Aorta (tissue), 5 donors: ENCODE measurements at regions not wholly inside any gene's neighbourhood (a gene's known extent, or its start where the extent isn't known, plus 50 kb on each side); places are given as distances from the start of the nearest gene placed in this dataset.
"Not testable (repeated sequence)": the region's sequence is repeated elsewhere in the genome, so short reads cannot be mapped to it uniquely, and the experiment has no call there.

ENCODE experiments used
- ATAC-seq: fragments of 200-7000 bp; cut with Tn5 transposase; one replicate; pipeline ENCODE4 v1.9.1; 2022; ENCODE audit warnings: moderate library complexity; ENCODE audit not compliant: low FRiP score
- DNase-seq, 2 donors: peaks; one replicate each; pipeline ENCODE4 v3.0.0-alpha.2; 2020
- H3K27ac ChIP-seq, 2 donors: one replicate each; pipeline ENCODE4 v1.5.1; 2013; ENCODE audit warnings: low read length in 2 of 2, mild to moderate bottlenecking in 2 of 2, moderate library complexity in 2 of 2, control low read depth in 1 of 2, inconsistent platforms in 1 of 2, low read depth in 1 of 2
- H3K27me3 ChIP-seq, 2 donors: one replicate each; pipeline ENCODE4 v1.6.1; 2013; ENCODE audit warnings: control low read depth in 1 of 2, low read length in 1 of 2, mild to moderate bottlenecking in 1 of 2, moderate library complexity in 1 of 2; ENCODE audit not compliant: insufficient read depth in 2 of 2, control insufficient read depth in 1 of 2
- H3K36me3 ChIP-seq, 2 donors: one replicate each; pipeline ENCODE4 v1.6.1; 2013; ENCODE audit warnings: control low read depth in 1 of 2, low read length in 1 of 2, mild to moderate bottlenecking in 1 of 2; ENCODE audit not compliant: insufficient read depth in 2 of 2, control insufficient read depth in 1 of 2
- H3K4me1 ChIP-seq, 2 donors: one replicate each; pipeline ENCODE4 v1.6.1; 2013; ENCODE audit warnings: low read length in 2 of 2, control low read depth in 1 of 2, mild to moderate bottlenecking in 1 of 2, moderate library complexity in 1 of 2; ENCODE audit not compliant: insufficient read depth in 2 of 2, control insufficient read depth in 1 of 2
- H3K4me3 ChIP-seq, 2 donors: one replicate each; pipeline ENCODE4 v1.5.1; 2013; ENCODE audit warnings: low read length in 2 of 2, control low read depth in 1 of 2, mild to moderate bottlenecking in 1 of 2
- H3K9me3 ChIP-seq: one replicate; pipeline ENCODE4 v1.6.1; 2013; ENCODE audit warnings: mild to moderate bottlenecking, low read length; ENCODE audit not compliant: control insufficient read depth
- WGBS, 2 donors: extraction: QIAGEN DNeasy Blood & Tissue Kit; methylation state at CpG; one replicate each; pipeline ENCODE4 v1.1.7; 2013; 5-methylcytosine and 5-hydroxymethylcytosine counted together
- intact Hi-C, 2 donors: fragments of 100-400 bp; cut with DNase I; formaldehyde crosslinking; loops; one replicate each; pipeline versions ENCODE4 v1.14.2 to v1.15.0; 2022
- donor health status: healthy with polysubstance abuse.
- donor health status: Bipolar disorder and iron deficiency.
- donor health status: DM: no; HTN: no; CAD: no.
- donor health status: DM: no; HTN: no; CAD: no.
- donor health status: DM: yes; HTN: yes; CAD: no.

- 87 to 91% methylated on average over 3 of the region's 3 CpGs for WGBS, 2 donors
- peaks cover 3% of the 10 kb centered on the region for H3K9me3 ChIP-seq
- H3K4me3 ChIP-seq, result no peak overlapping the region
- no peaks in the 10 kb centered on the region for H3K4me1 ChIP-seq
- H3K36me3 ChIP-seq, result no peaks in the 10 kb centered on the region
- DNase-seq (no peak), ATAC-seq (no peak)
- no peak overlapping the region for H3K27ac ChIP-seq
- intact Hi-C loops, result no loop called here
- H3K27me3 ChIP-seq, result no peaks in the 10 kb centered on the region
Observed at GRCh38 chr7:106347229-106347833, 62.5 kb upstream of the NAMPT start.

- Histone ChIP-seq H3K4me1 (no peaks in the 10 kb centered on the region), H3K4me3 (no peak overlapping the region), H3K27ac (no peak overlapping the region), H3K27me3 (no peaks in the 10 kb centered on the region), H3K9me3 (peaks cover 7% of the 10 kb centered on the region), H3K36me3 (no peaks in the 10 kb centered on the region)
- WGBS, 2 donors, result 81 to 83% methylated on average over 2 of the region's 2 CpGs
- ATAC-seq (peak; percentile 72), DNase-seq (no peak)
- intact Hi-C loops, result no loop called here
Observed at GRCh38 chr7:106346678-106347217, 62.0 kb upstream of the NAMPT start.

GRCh38 chr7:106346167-106346677 is 61.4 kb upstream of the NAMPT start:
- Histone ChIP-seq H3K27me3 (no peaks in the 10 kb centered on the region), H3K4me3 (no peak overlapping the region), H3K9me3 (peaks cover 9% of the 10 kb centered on the region), H3K4me1 (no peaks in the 10 kb centered on the region), H3K27ac (no peak overlapping the region), H3K36me3 (no peaks in the 10 kb centered on the region)
- DNase-seq (no peak), ATAC-seq (no peak)
- intact Hi-C loops, result no loop called here
- WGBS, 2 donors, result 73 to 82% methylated on average over 2 of the region's 2 CpGs

GRCh38 chr7:106345421-106346166 is 60.8 kb upstream of the NAMPT start:
- H3K4me1 ChIP-seq, result no peaks in the 10 kb centered on the region
- intact Hi-C loops, result no loop called here
- no peaks in the 10 kb centered on the region for H3K27me3 ChIP-seq
- ATAC-seq, result no peak
- H3K9me3 ChIP-seq, result peaks cover 10% of the 10 kb centered on the region
- H3K4me3 ChIP-seq, result no peak overlapping the region
- no peaks in the 10 kb centered on the region for H3K36me3 ChIP-seq
- no peak overlapping the region for H3K27ac ChIP-seq
- 64 to 74% methylated on average over 2 of the region's 2 CpGs for WGBS, 2 donors
- DNase-seq, result peak in 1 of 2 donors; percentile 43

GRCh38 chr7:106344861-106345260 is 60.1 kb upstream of the NAMPT start:
- no peak overlapping the region for H3K27ac ChIP-seq
- DNase-seq (no peak), ATAC-seq (peak; percentile 64)
- H3K4me3 ChIP-seq, result no peak overlapping the region
- H3K4me1 ChIP-seq, result no peaks in the 10 kb centered on the region
- H3K36me3 ChIP-seq, result no peaks in the 10 kb centered on the region
- no peaks in the 10 kb centered on the region for H3K27me3 ChIP-seq
- WGBS, 2 donors, result 92 to 93% methylated on average over 4 of the region's 4 CpGs
- peaks cover 10% of the 10 kb centered on the region for H3K9me3 ChIP-seq
- intact Hi-C loops, result no loop called here

DNA sequence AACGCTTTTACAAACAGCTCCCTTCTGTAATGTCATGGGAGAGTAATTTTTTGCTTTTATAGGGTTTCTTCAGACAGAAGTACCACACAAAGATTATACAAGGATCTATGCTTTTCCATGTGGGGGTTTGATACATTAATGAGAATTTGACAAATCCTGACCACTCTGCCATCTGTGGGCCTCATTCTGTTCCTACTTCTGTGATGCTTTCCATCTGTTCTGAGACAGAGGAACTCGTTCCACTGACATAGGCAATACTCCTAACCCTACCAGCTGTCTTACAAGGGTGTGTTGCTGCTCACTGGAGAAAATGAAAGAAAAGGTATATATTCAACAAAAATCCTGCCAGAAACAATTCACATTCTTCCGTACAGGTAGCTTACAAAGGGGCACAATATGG is 59.4 kb upstream of the NAMPT start:
- H3K9me3 ChIP-seq, result peaks cover 10% of the 10 kb centered on the region

GRCh38 chr7:106342049-106342448 is 57.3 kb upstream of the NAMPT start:
- DNase-seq, H3K27me3 ChIP-seq, H3K4me3 ChIP-seq, H3K9me3 ChIP-seq, H3K27ac ChIP-seq, H3K36me3 ChIP-seq, ATAC-seq, H3K4me1 ChIP-seq, intact Hi-C loops: not testable (repeated sequence)
- WGBS, 2 donors, result 73 to 75% methylated on average over 3 of the region's 3 CpGs

More for the DNA sequence above, 59.4 kb upstream of the NAMPT start:
- no peak for ATAC-seq
- DNase-seq, result no peak
- H3K4me1 ChIP-seq, result no peaks in the 10 kb centered on the region
- H3K4me3 ChIP-seq, result no peak overlapping the region
- H3K27me3 ChIP-seq, result no peaks in the 10 kb centered on the region
- 72 to 74% methylated on average over 3 of the region's 3 CpGs for WGBS, 2 donors
- no peak overlapping the region for H3K27ac ChIP-seq
- intact Hi-C loops, result no loop called here
- H3K36me3 ChIP-seq, result no peaks in the 10 kb centered on the region

DNA sequence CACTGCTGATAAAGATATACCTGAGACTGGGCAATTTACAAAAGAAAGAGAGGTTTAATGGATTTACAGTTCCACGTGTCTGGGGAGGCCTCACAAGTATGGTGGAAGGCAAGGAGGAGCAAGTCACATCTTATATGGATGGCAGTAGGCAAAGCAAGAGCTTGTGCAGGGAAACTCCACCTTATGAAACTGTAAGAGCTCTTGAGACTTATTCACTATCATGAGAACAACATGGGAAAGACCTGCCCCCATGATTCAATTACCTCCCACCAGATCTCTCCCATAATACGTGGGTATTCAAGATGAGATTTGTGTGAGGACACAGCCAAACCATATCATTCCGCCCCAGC is 55.4 kb upstream of the NAMPT start:
- H3K9me3 ChIP-seq, H3K4me3 ChIP-seq, H3K27me3 ChIP-seq, H3K4me1 ChIP-seq, ATAC-seq, DNase-seq, H3K36me3 ChIP-seq, intact Hi-C loops, H3K27ac ChIP-seq: not testable (repeated sequence)
- WGBS, 2 donors, result 45 to 51% methylated on average over 3 of the region's 3 CpGs
